NCI-H1105 (cell line): ENCODE measurements at regions not wholly inside any gene's neighbourhood (a gene's known extent, or its start where the extent isn't known, plus 50 kb on each side); places are given as distances from the start of the nearest gene placed in this dataset.

Experiments
- DNase-seq: peaks from one replicate; lab custom pipeline; 2025; lab: John Stamatoyannopoulos, UW

DNA sequence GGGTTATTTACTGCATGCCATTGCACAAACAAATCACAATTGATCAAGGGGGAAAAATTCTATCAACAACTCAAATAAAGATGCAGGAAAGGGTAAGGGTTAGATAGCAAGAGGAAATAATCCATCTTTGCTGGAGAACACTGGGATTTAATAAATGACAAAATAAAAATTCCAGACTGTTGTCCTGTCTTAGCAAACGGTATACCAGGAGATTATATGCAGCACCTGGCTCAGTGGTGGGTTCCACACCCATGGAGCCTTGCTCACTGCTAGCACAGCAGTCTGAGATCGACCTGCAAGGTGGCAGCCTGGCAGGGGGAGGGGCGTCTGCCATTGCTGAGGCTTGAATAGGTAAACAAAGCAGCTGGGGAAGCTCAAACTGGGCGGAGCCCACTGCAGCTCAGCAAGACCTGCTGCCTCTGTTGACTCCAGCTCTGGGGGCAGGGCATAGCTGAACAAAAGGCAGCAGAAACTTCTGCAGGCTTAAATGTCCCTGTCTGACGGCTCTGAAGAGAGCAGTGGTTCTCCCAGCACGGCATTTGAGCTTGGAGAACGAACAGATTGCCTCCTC lies 296.5 kb upstream of the THSD7B start:
- DNase-seq = no peak

DNA sequence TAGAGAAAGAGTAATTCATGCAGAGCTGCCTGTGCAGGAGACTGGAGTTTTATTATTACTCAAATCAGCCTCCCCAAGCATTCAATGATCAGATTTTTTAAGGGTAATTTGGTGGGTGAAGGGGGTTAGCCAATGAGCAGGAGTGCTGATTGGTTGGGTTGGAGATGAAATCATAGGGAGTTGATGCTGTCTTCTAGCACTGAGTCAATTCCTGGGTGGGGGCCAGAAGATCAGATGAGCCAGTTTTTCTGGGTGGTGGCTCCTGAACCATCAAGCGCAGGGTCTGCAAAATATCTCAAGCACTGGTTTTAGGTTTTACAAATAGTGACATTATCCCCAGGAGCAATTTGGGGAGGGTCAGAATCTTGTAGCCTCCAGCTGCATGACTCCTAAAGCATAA lies 312.8 kb upstream of the THSD7B start:
- DNase-seq = no peak

- no peak for DNase-seq
These were observed 316.2 kb upstream of the THSD7B start for GRCh38 chr2:136448986-136449780.

- no peak for DNase-seq
These were observed 316.9 kb upstream of the THSD7B start for GRCh38 chr2:136448432-136448831.

DNA sequence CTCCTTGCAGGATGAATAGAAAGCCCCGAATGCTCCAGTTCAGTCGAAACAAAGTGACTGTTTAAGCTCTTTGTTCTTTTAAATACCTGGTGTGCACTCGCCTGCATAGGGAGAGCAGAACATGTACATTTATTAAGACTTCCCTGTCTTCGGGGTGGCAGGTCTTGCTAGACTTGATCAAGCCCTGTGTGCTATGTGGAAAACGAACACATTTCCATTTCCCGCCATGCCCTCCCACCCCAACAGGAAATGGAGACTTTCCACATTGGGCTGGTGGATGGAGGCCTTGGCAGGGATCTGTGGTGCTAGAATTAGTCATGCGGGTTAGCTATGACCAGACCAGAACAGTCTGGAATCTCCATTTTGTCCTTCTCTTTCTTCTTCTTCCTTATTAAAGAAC lies 321.0 kb upstream of the THSD7B start:
- no peak for DNase-seq

DNA sequence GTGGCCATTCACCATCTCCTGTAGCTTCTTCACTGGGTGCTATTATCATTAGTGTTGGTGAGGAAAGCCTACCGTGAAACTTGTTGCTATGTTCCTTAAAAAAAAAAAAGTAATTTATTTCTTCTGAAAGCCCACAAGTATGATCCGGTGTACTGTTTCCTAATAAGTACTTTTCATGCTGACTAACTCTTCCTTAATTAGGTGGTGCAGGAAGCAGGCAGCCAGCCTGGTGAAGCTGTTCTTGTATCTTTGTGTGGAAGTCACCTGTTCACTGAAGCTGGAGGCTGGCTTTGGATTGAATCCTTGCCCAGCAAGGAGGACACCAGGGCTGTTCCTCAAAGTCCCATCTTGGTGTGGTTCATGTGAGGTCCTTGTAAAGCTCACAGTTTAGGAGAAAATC lies 321.7 kb upstream of the THSD7B start:
- DNase-seq = no peak

DNA sequence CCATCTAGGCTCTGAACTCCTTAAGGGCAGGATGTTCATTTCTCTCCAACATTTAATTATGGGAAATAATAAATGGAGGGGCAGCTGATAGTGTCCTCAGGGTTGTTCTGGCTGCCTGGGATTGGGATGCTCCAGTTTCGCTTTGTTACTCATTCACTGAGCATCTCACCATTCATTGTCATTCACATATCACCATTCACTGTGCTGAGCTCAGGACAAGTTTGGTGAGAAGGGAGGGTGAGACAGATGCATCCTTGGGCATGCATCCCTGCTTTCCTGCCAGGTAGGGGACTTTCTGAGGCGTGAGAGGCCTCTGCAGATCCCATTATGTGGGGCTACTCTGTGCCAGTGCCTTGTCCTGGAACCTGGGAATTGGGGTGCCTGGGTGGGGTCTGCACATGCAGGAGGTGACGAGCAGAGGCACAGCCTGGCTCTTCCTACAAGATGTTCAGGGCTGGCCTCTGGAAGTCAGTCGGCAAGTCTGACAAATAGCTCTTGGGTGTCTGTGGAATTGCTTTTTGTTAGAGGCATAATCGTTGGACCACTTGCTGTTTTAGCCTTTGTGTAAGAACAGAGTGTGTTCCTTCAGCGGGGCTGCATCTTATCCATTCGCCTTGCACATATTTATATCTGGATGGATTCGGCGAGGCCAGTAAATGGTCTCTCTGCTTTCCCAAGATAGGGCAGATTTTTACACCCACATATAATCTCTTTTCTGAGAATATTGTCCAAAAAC lies 323.2 kb upstream of the THSD7B start:
- no peak for DNase-seq

DNA sequence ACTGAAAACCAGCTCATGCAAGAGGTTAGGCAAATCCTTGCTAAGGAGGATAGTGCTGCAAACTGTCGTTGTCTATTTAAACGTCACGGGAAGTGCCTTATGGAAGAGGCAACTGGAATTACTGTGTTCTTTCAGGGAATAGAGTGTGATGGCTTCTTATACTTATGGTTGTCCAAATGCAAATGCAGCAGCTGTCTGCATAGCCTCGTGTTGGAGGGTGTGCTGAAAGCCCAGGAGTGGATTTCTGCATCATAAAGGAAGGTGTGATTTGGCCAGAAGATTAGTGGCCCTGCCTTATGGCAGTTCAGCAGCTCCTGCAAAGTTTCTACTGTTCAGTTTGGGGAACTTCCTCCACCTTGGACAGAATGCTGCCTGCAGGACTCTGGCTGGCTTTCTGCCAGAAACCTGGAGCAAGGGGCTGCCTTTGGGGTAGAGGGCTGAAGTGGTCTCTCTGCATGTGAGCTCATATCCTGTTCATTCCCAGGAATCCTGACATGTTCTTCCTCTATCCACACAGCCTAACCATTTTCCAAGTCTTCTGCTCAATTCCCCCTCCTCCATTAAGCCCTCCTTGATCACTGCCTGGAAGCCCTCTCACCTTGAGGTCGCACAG lies 321.2 kb upstream of the CXCR4 start:
- no peak for DNase-seq

GRCh38 chr2:136437461-136437860 lies 319.5 kb upstream of the CXCR4 start:
- no peak for DNase-seq

DNA sequence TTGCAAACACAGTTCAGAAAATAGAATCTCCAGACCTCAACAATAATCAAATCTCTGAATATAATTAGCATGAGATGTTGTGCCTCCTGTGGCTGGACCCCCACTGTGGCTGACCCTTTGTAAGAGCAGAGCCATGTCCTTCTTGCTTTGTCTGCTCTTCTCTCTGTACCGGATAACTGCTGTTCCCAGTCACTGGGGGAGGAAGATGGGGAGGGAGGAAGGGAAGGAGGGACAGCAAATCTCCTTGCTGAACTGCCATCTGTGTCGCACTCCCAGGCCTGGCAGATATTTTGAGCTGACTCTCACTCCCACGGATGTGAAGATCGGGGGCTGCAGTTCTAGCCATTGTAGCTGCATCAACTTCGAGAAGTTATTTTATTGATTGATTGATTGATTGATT lies 319.0 kb upstream of the CXCR4 start:
- DNase-seq = no peak

DNA sequence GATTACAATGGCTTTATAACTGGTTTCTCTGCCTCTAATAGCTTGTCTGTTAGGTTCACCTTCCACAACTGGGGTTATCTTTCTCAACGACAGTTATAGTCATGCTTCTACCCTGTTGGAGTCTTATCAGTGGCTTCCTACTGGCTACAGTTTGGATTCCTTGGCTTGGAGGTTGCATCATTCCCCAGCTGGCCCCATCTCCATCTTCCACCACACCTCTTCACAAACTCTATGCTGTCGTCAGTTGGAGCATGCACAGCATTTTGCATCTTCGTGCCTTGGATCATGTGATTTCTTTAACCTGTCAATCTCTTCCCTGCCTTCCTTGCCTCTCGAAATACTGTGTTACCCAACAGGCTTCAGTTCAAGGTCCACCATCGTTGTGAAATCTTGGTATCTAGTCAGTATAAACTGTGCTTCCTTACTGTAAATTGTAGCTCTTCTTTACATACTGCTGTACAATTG lies 316.3 kb upstream of the CXCR4 start:
- DNase-seq = no peak

- no peak for DNase-seq
These were observed 315.3 kb upstream of the CXCR4 start for GRCh38 chr2:136433261-136433660.

DNA sequence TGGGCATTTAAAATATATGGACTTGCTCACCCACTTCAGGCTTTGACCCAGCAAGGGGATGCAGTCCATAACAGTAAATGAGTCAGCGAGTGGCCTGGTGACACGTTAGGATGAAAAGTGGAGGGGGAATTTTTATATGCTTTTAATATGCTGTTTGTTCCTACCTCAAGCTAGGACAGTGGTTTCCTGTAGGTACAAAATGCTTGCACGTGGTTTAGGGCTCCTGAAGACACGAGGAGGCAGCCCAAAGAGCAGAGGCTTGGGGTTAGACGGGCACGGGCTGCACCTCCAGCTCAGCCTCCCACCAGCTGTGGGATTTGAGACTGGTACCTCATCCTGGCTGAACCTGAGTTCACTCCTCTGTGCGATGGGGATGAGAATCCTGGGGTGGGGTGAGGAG lies 306.2 kb upstream of the CXCR4 start:
- no peak for DNase-seq

GRCh38 chr2:136423516-136423996 lies 305.6 kb upstream of the CXCR4 start:
- peak; percentile 78 for DNase-seq

DNA sequence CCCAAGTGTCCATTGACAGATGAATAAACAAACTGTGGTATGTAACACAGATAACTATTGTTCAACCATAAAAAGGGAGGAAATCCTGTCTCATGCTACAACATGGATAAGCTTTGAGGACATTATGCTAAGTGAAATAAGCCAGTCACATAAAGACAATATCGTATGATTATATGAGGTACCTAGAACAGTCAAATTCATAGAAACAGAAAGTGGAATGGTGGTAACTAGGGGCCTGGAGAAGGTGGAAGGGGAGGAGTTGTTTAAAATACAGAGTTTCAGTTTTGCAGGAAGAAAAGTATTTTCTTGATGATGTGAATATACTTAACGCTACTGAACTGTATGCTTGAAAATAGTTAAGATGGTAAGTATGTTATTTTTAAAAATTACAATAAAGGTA lies 304.6 kb upstream of the CXCR4 start:
- DNase-seq = no peak

DNA sequence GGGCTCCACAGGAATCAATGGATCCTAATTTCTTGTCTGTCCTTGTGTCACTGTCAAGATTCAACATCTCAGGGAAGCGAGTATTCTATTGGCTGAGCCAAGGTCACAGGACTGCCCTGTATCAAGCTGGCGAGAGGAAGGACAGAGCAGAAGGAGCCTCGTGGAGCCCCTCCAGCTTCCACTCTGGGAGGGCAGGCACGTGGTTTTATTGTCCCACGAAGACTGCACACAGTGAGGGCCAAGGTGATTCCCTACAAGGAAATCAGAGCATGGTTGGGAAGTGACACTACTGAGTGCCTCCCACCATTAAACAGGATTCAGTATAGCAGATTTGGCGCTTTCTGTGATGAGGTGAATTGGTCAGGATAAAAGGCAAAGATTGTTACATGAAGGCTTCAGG lies 302.4 kb upstream of the CXCR4 start:
- no peak for DNase-seq

GRCh38 chr2:136411946-136412345 lies 294.0 kb upstream of the CXCR4 start:
- DNase-seq = no peak

GRCh38 chr2:136410673-136411072 lies 292.7 kb upstream of the CXCR4 start:
- DNase-seq = no peak

DNA sequence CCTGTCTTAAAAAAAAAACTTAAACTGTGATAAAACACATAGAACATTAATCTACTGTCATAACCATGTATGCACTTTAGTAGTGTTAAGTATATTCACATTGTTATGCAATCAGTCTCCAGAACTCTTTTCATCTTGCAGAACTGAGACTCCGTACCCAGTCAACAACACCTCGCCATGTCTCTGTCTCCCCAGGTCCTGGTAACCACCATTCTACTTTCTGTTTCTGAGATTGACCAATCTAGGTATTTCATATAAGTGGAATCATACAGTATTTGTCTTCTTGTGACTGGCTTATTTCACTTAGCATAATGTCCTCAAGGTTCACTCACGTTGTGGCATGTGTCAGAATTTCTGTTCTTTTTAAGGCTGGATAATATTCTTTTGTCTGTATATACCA lies 290.8 kb upstream of the CXCR4 start:
- DNase-seq = no peak

DNA sequence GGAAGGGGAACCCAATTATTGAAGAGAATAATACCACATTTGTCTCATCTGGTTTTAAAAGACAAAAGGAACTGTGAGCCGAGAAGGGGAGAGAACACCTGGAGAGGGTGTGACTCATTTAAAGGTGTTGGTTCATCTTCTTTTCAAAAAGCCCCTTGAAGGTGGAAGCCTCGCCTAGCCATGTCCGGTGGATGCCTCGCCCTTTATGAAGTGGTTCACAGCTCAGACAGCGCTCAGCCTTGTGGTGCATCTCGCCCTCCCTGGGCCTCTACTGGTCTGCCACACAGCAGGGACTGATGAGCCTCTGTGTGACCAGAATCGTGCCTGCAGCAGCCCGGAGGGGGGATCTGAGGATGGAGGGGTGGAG lies 290.0 kb upstream of the CXCR4 start:
- DNase-seq = no peak

DNA sequence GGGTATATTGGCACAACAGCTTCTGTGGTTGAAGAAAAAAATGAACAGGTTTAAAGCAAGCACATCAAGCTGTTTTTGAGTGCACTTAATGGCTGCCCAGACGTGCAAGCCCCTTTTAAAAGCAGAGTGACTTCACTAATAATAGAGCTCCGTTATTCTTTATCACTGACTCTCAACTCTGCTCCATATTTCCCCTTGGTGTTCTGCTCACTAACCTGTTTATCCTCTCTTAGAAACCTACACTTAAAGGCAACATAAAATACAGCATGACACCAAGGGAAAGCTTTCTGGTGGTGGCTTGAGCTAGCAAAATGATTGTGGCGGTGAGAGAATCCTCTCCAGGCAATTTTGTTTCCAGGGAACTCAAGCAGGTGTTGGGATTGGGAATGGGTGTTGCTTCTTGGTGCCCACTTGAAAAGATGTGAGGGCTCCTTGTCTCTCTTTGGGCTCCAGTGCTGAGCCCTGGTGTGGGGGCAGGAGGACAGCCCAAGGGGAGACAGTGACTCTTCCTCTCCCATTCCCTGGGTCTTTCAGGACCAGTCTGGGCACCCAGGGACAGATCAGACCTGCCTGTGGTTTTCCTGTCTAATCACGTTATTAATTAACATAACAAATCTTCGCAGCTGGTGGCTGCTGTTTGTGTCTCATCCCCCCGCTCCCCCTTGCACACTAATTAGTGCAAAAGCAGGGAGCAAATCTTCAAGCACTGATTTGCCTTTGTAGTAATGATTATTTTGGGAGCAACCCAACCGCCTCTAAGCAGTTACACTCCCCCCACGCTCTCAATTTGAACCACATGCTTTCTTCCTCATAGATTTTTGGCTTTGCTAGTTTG lies 289.4 kb upstream of the CXCR4 start:
- DNase-seq = peak; percentile 61

GRCh38 chr2:136404925-136405324 lies 287.0 kb upstream of the CXCR4 start:
- DNase-seq = no peak
